ENCODE measurements at regions not wholly inside any gene's neighbourhood (a gene's known extent, or its start where the extent isn't known, plus 50 kb on each side); places are given as distances from the start of the nearest gene placed in this dataset.

- H3K9me3 ChIP-seq: no peaks in the 10 kb centered on the region
- TF ChIP-seq CTCF (IDR thresholded peaks at IDR 0.05; ENCODE audit: low read depth, low read length): no peak
- H3K36me3 ChIP-seq: no peaks in the 10 kb centered on the region
- peaks cover 8% of the 10 kb centered on the region; the same call in 1 of the 2 replicates for H3K4me1 ChIP-seq
- peak; percentile 44 for DNase-seq
- no peak overlapping the region for H3K4me3 ChIP-seq (ENCODE audit: low read depth, low read length)
- H3K27me3 ChIP-seq: no peaks in the 10 kb centered on the region
These were observed 1881.7 kb downstream of the ARAP2 start for GRCh38 chr4:34362654-34363053.

GRCh38 chr4:34363842-34364241, 1880.5 kb downstream of the ARAP2 start:
- H3K4me1 ChIP-seq: 0 out of 2 replicates have a peak, but pooled peaks cover 6% of the 10 kb centered on the region

GRCh38 chr4:34365946-34366345, 1878.4 kb downstream of the ARAP2 start:
- Histone ChIP-seq H3K4me3 (ENCODE audit: low read depth, low read length) (no peak overlapping the region), H3K27me3 (no peaks in the 10 kb centered on the region), H3K36me3 (no peaks in the 10 kb centered on the region), H3K4me1 (0 out of 2 replicates have a peak, but pooled peaks cover 6% of the 10 kb centered on the region), H3K9me3 (no peaks in the 10 kb centered on the region)
- DNase-seq: no peak
- no peak for TF ChIP-seq CTCF (IDR thresholded peaks at IDR 0.05; ENCODE audit: low read depth, low read length)

More at GRCh38 chr4:34363842-34364241, 1880.5 kb downstream of the ARAP2 start:
- no peak for DNase-seq
- no peak for TF ChIP-seq CTCF (IDR thresholded peaks at IDR 0.05; ENCODE audit: low read depth, low read length)
- no peak overlapping the region for H3K4me3 ChIP-seq (ENCODE audit: low read depth, low read length)
- H3K27me3 ChIP-seq: no peaks in the 10 kb centered on the region
- H3K9me3 ChIP-seq: no peaks in the 10 kb centered on the region
- H3K36me3 ChIP-seq: no peaks in the 10 kb centered on the region

GRCh38 chr4:34371676-34372075, 1872.6 kb downstream of the ARAP2 start:
- DNase-seq: peak; percentile 21
- no peaks in the 10 kb centered on the region for H3K27me3 ChIP-seq
- no peaks in the 10 kb centered on the region for H3K36me3 ChIP-seq
- H3K4me3 ChIP-seq (ENCODE audit: low read depth, low read length): no peak overlapping the region
- peaks cover 9% of the 10 kb centered on the region for H3K4me1 ChIP-seq
- TF ChIP-seq CTCF (IDR thresholded peaks at IDR 0.05; ENCODE audit: low read depth, low read length): no peak
- H3K9me3 ChIP-seq: no peaks in the 10 kb centered on the region

- H3K36me3 ChIP-seq: no peaks in the 10 kb centered on the region
- no peak for DNase-seq
- H3K9me3 ChIP-seq: no peaks in the 10 kb centered on the region
- H3K27me3 ChIP-seq: no peaks in the 10 kb centered on the region
- H3K4me3 ChIP-seq (ENCODE audit: low read depth, low read length): no peak overlapping the region
- TF ChIP-seq CTCF (IDR thresholded peaks at IDR 0.05; ENCODE audit: low read depth, low read length): no peak
- H3K4me1 ChIP-seq: peaks cover 16% of the 10 kb centered on the region
These were observed 1871.5 kb downstream of the ARAP2 start for GRCh38 chr4:34372815-34373214.

- H3K4me1 ChIP-seq: peaks cover 17% of the 10 kb centered on the region
- H3K4me3 ChIP-seq (ENCODE audit: low read depth, low read length): no peak overlapping the region
- no peaks in the 10 kb centered on the region for H3K36me3 ChIP-seq
- no peak for TF ChIP-seq CTCF (IDR thresholded peaks at IDR 0.05; ENCODE audit: low read depth, low read length)
- no peaks in the 10 kb centered on the region for H3K9me3 ChIP-seq
- H3K27me3 ChIP-seq: no peaks in the 10 kb centered on the region
- DNase-seq: no peak
These were observed 1870.9 kb downstream of the ARAP2 start for GRCh38 chr4:34373456-34373855.

All from BE2C (cell line).